MM.1S (cell line): ENCODE measurements at regions not wholly inside any gene's neighbourhood (a gene's known extent, or its start where the extent isn't known, plus 50 kb on each side); places are given as distances from the start of the nearest gene placed in this dataset.

ENCODE experiments used
- CTCF ChIP-seq: fragments of 300-600 bp; sonication (generic); IDR thresholded peaks from 2 replicates; pipeline ENCODE4 v1.5.1; 2016; ENCODE audit warnings: antibody characterized with exemption, low read length, mixed read lengths
- EZH2 ChIP-seq: fragments of 300-600 bp; sonication (generic); optimal IDR thresholded peaks from 2 replicates; pipeline ENCODE3; 2017; ENCODE audit warnings: low read depth, mild to moderate bottlenecking, antibody characterized with exemption, low read length, mixed read lengths

- TF ChIP-seq CTCF (no peak), EZH2 (no peak)
Observed at GRCh38 chrX:39703307-39703706, 394.5 kb downstream of the BCOR start.
